Smooth muscle cell (in vitro differentiated cells): ENCODE measurements at regions not wholly inside any gene's neighbourhood (a gene's known extent, or its start where the extent isn't known, plus 50 kb on each side); places are given as distances from the start of the nearest gene placed in this dataset.
A peak's percentile ranks its signal among the peaks of the same experiment; 100 is the strongest.

Source experiments
- DNase-seq: peaks from one replicate; lab custom pipeline; 2025; ENCODE audit not compliant: unreplicated experiment; lab: John Stamatoyannopoulos, UW
- H2AFZ ChIP-seq: fragments of 200-600 bp; sonication (generic); 2 replicates; pipeline ENCODE4 v1.6.0; 2016; ENCODE audit warnings: antibody characterized with exemption, low read depth, mild to moderate bottlenecking
- H3F3A ChIP-seq: fragments of 200-600 bp; sonication (generic); 2 replicates; pipeline ENCODE4 v1.6.0; 2017; ENCODE audit warnings: antibody characterized with exemption, low read depth
- H3K27ac ChIP-seq: fragments of 200-600 bp; sonication (generic); 2 replicates; pipeline ENCODE4 v1.5.1; 2016; ENCODE audit warnings: low read depth, mild to moderate bottlenecking
- H3K27me3 ChIP-seq: fragments of 200-600 bp; sonication (generic); 2 replicates; pipeline ENCODE4 v1.6.1; 2016; ENCODE audit warnings: low read depth, mild to moderate bottlenecking
- H3K36me3 ChIP-seq: fragments of 200-600 bp; sonication (generic); 2 replicates; pipeline ENCODE4 v1.5.1; 2016; ENCODE audit warnings: low read depth
- H3K4me1 ChIP-seq: fragments of 200-600 bp; sonication (generic); 2 replicates; pipeline ENCODE4 v1.5.1; 2016; ENCODE audit warnings: low read depth
- H3K4me2 ChIP-seq: fragments of 200-600 bp; sonication (generic); 2 replicates; pipeline ENCODE4 v1.6.0; 2016; ENCODE audit warnings: mild to moderate bottlenecking
- H3K4me3 ChIP-seq: fragments of 200-600 bp; sonication (generic); 2 replicates; pipeline ENCODE4 v1.5.1; 2016; ENCODE audit warnings: mild to moderate bottlenecking
- H3K79me2 ChIP-seq: fragments of 200-600 bp; sonication (generic); 2 replicates; pipeline ENCODE4 v1.6.0; 2016; ENCODE audit warnings: low read depth, mild to moderate bottlenecking
- H3K9ac ChIP-seq: fragments of 200-600 bp; sonication (generic); 2 replicates; pipeline ENCODE4 v1.6.0; 2016; ENCODE audit warnings: low read depth
- H3K9me3 ChIP-seq: fragments of 200-600 bp; sonication (generic); replicated peaks from 2 replicates; pipeline ENCODE4 v1.5.1; 2016; ENCODE audit warnings: low read depth
- H4K20me1 ChIP-seq: fragments of 200-600 bp; sonication (generic); 2 replicates; pipeline ENCODE4 v1.6.0; 2016; ENCODE audit warnings: low read depth
- CTCF ChIP-seq: fragments of 200-600 bp; sonication (generic); IDR thresholded peaks from 2 replicates; pipeline ENCODE4 v1.5.1; 2017; ENCODE audit warnings: borderline replicate concordance, mild to moderate bottlenecking, antibody characterized with exemption; ENCODE audit not compliant: insufficient read depth, poor library complexity, severe bottlenecking
- WGBS: methylation state at CpG from one replicate; pipeline ENCODE4 v1.1.7; 2016; ENCODE audit warnings: low lambda C conversion rate; 5-methylcytosine and 5-hydroxymethylcytosine counted together

DNA sequence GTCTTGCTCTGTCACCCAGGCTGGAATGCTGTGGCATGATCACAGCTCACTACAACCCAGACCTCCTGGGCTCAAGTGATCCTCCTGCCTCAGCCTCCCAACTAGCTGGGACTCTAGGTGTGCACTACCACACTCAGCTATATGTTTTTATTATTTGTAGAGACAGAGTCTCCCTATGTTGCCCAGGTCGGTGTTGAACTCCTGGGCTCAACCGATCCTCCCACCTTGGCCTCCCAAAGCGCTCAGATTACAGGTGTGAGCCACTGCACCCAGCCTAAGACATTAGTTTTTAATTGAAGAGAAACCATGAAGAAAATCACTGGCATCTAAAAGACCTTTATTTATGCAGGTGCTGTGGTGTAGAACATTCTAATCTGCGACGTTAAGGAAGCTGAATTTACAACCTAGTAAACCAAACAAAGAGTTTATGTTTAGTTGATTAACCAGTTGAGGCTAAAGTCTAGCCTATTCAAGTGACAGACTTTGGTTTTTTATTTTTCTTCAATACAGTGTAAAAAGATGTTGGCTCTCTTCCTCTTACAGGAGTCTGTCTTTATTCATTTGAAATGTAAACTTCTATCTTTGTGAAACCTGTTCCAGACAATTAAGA lies 52.5 kb upstream of the NBL1 start:
- H4K20me1 ChIP-seq, result no peaks in the 10 kb centered on the region
- H2AFZ ChIP-seq, result no peak overlapping the region
- no peak for DNase-seq
- H3K4me3 ChIP-seq, result no peak overlapping the region
- no peaks in the 10 kb centered on the region for H3K79me2 ChIP-seq
- no peak overlapping the region for H3K9ac ChIP-seq
- H3K4me2 ChIP-seq, result no peak overlapping the region
- H3K4me1 ChIP-seq, result peaks cover 4% of the 10 kb centered on the region
- WGBS, result 81% methylated on average over 5 of the region's 5 CpGs
- no peaks in the 10 kb centered on the region for H3K9me3 ChIP-seq
- TF ChIP-seq CTCF, result no peak
- no peak overlapping the region for H3K27ac ChIP-seq
- H3F3A ChIP-seq, result peaks cover 5% of the 10 kb centered on the region
- H3K27me3 ChIP-seq, result peaks cover 5% of the 10 kb centered on the region
- no peaks in the 10 kb centered on the region for H3K36me3 ChIP-seq

DNA sequence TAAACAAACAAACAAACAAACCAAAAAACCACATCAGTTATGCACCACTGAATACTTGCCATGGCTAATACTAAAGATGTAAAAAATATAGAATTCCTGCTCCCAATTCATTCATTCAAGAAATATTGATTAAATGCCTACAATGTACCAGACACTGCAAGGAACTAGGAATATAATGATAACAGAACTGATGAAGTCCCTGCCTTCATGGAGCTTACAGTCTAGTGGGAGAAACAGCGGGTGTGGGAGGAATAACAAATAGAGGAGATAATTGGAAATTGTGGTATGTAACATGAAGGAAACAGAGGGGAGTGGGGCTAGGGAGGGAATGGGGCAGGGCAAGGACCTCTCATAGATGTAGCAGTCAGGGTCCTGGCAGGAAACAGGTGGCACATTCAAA lies 58.6 kb upstream of the NBL1 start:
- whole genome bisulfite sequencing, result 97% methylated on average over 1 of the region's 1 CpG

GRCh38 chr1:19582318-19582717 lies 61.8 kb upstream of the NBL1 start:
- no peak overlapping the region for H3K9ac ChIP-seq
- H4K20me1 ChIP-seq, result no peaks in the 10 kb centered on the region
- peak; percentile 70 for TF ChIP-seq CTCF
- no peak overlapping the region for H2AFZ ChIP-seq
- no peaks in the 10 kb centered on the region for H3K27me3 ChIP-seq
- H3K36me3 ChIP-seq, result no peaks in the 10 kb centered on the region
- H3K9me3 ChIP-seq, result no peaks in the 10 kb centered on the region
- no peaks in the 10 kb centered on the region for H3K4me1 ChIP-seq
- no peaks in the 10 kb centered on the region for H3K79me2 ChIP-seq
- H3K27ac ChIP-seq, result no peak overlapping the region
- H3F3A ChIP-seq, result no peaks in the 10 kb centered on the region
- no peak for DNase-seq
- H3K4me2 ChIP-seq, result no peak overlapping the region
- 29% methylated on average over 4 of the region's 4 CpGs for WGBS
- H3K4me3 ChIP-seq, result no peak overlapping the region

More for the DNA sequence above, 58.6 kb upstream of the NBL1 start:
- Histone ChIP-seq H3F3A (no peaks in the 10 kb centered on the region), H3K4me3 (no peak overlapping the region), H2AFZ (no peak overlapping the region), H3K27me3 (no peaks in the 10 kb centered on the region), H3K4me1 (no peaks in the 10 kb centered on the region), H3K4me2 (no peak overlapping the region), H4K20me1 (no peaks in the 10 kb centered on the region), H3K36me3 (no peaks in the 10 kb centered on the region), H3K9ac (no peak overlapping the region), H3K79me2 (no peaks in the 10 kb centered on the region), H3K9me3 (no peaks in the 10 kb centered on the region), H3K27ac (no peak overlapping the region)
- TF ChIP-seq CTCF, result no peak
- no peak for DNase-seq

- Histone ChIP-seq H3K9ac (no peak overlapping the region), H3K9me3 (no peaks in the 10 kb centered on the region), H4K20me1 (no peaks in the 10 kb centered on the region), H3K27me3 (no peaks in the 10 kb centered on the region), H3F3A (no peaks in the 10 kb centered on the region), H3K4me1 (no peaks in the 10 kb centered on the region), H3K4me3 (no peak overlapping the region), H2AFZ (no peak overlapping the region), H3K79me2 (no peaks in the 10 kb centered on the region), H3K36me3 (no peaks in the 10 kb centered on the region), H3K27ac (no peak overlapping the region), H3K4me2 (no peak overlapping the region)
- DNase-seq, result no peak
- 91% methylated on average over 7 of the region's 7 CpGs for WGBS
- TF ChIP-seq CTCF, result no peak
These were observed 62.7 kb upstream of the NBL1 start for GRCh38 chr1:19581381-19581780.
